OCI-LY3 (cell line): ENCODE measurements at regions not wholly inside any gene's neighbourhood (a gene's known extent, or its start where the extent isn't known, plus 50 kb on each side); places are given as distances from the start of the nearest gene placed in this dataset.

ENCODE experiments used
- H2AFZ ChIP-seq: fragments of 200-600, 300-600 bp; shearing (Covaris generic); 2 replicates; pipeline ENCODE4 v1.6.0; 2014; ENCODE audit warnings: antibody characterized with exemption, low read depth, low read length
- H3K27ac ChIP-seq: fragments of 200-600, 300-600 bp; sonication (generic); 2 replicates; pipeline ENCODE4 v1.5.1; 2014; ENCODE audit warnings: mild to moderate bottlenecking, low read length, moderate library complexity, mixed read lengths
- H3K27me3 ChIP-seq: fragments of 200-600, 300-600 bp; sonication (generic); 2 replicates; pipeline ENCODE4 v1.6.1; 2014; ENCODE audit warnings: low read depth, low read length, mixed read lengths
- H3K36me3 ChIP-seq: fragments of 200-600, 300-600 bp; sonication (generic); replicated peaks from 2 replicates; pipeline ENCODE3; 2014; ENCODE audit warnings: low read depth, low read length, mixed read lengths
- H3K4me1 ChIP-seq: fragments of 300-600, 200-600 bp; sonication (generic); 2 replicates; pipeline ENCODE4 v1.6.1; 2014; ENCODE audit warnings: low read length, mixed read lengths
- H3K4me2 ChIP-seq: fragments of 200-600, 300-600 bp; sonication (generic); 2 replicates; pipeline ENCODE4 v1.6.1; 2014; ENCODE audit warnings: low read length, mixed read lengths
- H3K4me3 ChIP-seq: fragments of 300-600, 200-600 bp; sonication (generic); 2 replicates; pipeline ENCODE4 v1.5.1; 2014; ENCODE audit warnings: antibody characterized with exemption, mild to moderate bottlenecking, low read length, moderate library complexity
- H3K79me2 ChIP-seq: fragments of 300-600, 200-600 bp; shearing (Covaris generic); 2 replicates; pipeline ENCODE4 v1.6.1; 2014; ENCODE audit warnings: mild to moderate bottlenecking, low read length, mixed read lengths
- H3K9ac ChIP-seq: fragments of 300-600, 200-600 bp; shearing (Covaris generic); 2 replicates; pipeline ENCODE4 v1.6.0; 2014; ENCODE audit warnings: mild to moderate bottlenecking, low read length, moderate library complexity
- H3K9me3 ChIP-seq: fragments of 200-600, 300-600 bp; shearing (Covaris generic); 2 replicates; pipeline ENCODE4 v1.6.1; 2014; ENCODE audit warnings: low read length, mixed read lengths; ENCODE audit not compliant: insufficient read depth
- H4K20me1 ChIP-seq: fragments of 200-600, 300-600 bp; sonication (generic); 2 replicates; pipeline ENCODE4 v1.6.1; 2016; ENCODE audit warnings: low read length, mixed read lengths; ENCODE audit not compliant: insufficient read depth
- CTCF ChIP-seq: fragments of 200-600, 300-600 bp; sonication (generic); IDR thresholded peaks from 2 replicates; pipeline ENCODE4 v1.5.1; 2014; ENCODE audit warnings: antibody characterized with exemption, low read length, low read depth
- EZH2phosphoT487 ChIP-seq: fragments of 200-600 bp; shearing (Covaris generic); IDR thresholded peaks from 2 replicates; pipeline ENCODE4 v1.6.1; 2018; ENCODE audit warnings: antibody characterized with exemption, mixed run types, low read depth

DNA sequence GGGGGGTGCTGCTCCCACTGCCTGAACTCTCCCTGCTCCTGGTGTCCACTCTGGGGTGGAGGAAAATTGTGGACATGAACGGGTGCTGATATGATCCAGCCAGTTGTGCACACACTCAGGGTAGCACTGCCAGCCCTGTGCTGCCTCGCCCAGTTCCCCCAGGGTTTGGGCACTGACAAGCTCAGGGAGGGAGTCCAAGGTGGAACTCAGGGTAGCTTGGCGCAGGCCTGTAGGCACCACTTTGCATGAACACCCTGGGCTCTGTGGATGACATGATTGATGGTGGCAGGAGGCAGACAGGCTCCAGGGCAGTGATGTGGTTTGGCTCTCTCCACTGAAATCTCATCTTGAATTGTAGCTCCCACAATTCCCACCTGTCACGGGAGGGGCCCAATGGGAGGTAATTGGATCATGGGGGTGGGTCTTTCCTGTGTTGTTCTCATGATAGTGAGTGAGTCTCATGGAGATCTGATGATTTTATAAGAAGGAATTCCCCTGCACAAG lies 572.0 kb upstream of the PABPC4L start:
- Histone ChIP-seq H2AFZ (no peak overlapping the region), H3K27me3 (no peaks in the 10 kb centered on the region), H3K4me1 (no peaks in the 10 kb centered on the region), H3K36me3 (no peaks in the 10 kb centered on the region), H3K9ac (no peak overlapping the region), H4K20me1 (no peaks in the 10 kb centered on the region), H3K4me2 (no peak overlapping the region), H3K79me2 (no peaks in the 10 kb centered on the region), H3K27ac (no peak overlapping the region), H3K9me3 (no peaks in the 10 kb centered on the region), H3K4me3 (no peak overlapping the region)
- TF ChIP-seq EZH2phosphoT487 (no peak), CTCF (no peak)

DNA sequence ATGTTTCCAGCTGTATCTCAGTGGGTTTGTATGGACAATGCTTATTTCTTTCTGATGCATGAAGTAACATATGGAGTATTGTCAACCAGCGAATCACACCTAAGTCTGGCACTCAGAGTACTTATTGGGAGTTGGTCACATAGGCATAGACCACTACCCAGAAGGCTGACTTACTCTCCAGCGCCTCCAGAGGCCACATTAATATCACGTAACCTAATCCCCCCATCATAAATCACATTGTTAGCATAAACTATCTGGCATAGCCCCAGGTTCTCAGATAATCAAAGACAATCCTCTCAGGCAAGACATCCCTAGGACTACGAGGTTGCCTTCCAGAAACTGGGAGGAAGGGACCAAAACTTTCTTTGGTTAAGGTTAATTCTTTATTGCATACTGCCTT lies 560.5 kb upstream of the PABPC4L start:
- H3K4me1 ChIP-seq: no peaks in the 10 kb centered on the region
- no peak overlapping the region for H3K4me2 ChIP-seq
- no peaks in the 10 kb centered on the region for H3K9me3 ChIP-seq
- no peaks in the 10 kb centered on the region for H3K36me3 ChIP-seq
- H3K27me3 ChIP-seq: no peaks in the 10 kb centered on the region
- H4K20me1 ChIP-seq: no peaks in the 10 kb centered on the region
- H3K27ac ChIP-seq: no peak overlapping the region
- no peaks in the 10 kb centered on the region for H3K79me2 ChIP-seq
- H2AFZ ChIP-seq: 0 out of 2 replicates have a peak overlapping the region, but pooled peaks have one; percentile 19
- no peak overlapping the region for H3K9ac ChIP-seq
- no peak overlapping the region for H3K4me3 ChIP-seq
- TF ChIP-seq EZH2phosphoT487 (no peak), CTCF (peak; percentile 34)

DNA sequence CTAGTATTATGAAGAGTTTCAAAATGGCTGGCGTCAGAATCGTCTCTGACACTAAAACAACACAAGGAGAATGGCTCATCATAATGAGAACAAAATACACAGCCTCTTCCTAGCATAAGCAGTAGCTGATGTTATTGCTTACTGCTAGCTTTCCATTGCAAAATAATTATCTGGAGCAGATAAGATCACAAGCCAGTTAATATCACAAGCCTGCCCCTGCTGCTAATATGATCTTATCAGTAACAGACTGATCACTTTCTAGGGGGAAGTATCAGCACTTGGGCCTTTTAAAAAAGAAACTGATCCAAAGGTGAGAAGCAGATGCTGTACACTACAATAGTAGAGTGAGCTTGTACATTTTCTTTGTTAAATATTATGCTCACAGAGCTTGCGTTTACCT lies 554.8 kb upstream of the PABPC4L start:
- H4K20me1 ChIP-seq: no peaks in the 10 kb centered on the region
- no peaks in the 10 kb centered on the region for H3K27me3 ChIP-seq
- no peak overlapping the region for H3K4me2 ChIP-seq
- no peak overlapping the region for H2AFZ ChIP-seq
- no peaks in the 10 kb centered on the region for H3K79me2 ChIP-seq
- H3K4me1 ChIP-seq: peaks cover 5% of the 10 kb centered on the region
- no peak overlapping the region for H3K27ac ChIP-seq
- TF ChIP-seq CTCF: no peak
- TF ChIP-seq EZH2phosphoT487: no peak
- no peak overlapping the region for H3K4me3 ChIP-seq
- no peaks in the 10 kb centered on the region for H3K36me3 ChIP-seq
- no peak overlapping the region for H3K9ac ChIP-seq
- H3K9me3 ChIP-seq: no peaks in the 10 kb centered on the region

DNA sequence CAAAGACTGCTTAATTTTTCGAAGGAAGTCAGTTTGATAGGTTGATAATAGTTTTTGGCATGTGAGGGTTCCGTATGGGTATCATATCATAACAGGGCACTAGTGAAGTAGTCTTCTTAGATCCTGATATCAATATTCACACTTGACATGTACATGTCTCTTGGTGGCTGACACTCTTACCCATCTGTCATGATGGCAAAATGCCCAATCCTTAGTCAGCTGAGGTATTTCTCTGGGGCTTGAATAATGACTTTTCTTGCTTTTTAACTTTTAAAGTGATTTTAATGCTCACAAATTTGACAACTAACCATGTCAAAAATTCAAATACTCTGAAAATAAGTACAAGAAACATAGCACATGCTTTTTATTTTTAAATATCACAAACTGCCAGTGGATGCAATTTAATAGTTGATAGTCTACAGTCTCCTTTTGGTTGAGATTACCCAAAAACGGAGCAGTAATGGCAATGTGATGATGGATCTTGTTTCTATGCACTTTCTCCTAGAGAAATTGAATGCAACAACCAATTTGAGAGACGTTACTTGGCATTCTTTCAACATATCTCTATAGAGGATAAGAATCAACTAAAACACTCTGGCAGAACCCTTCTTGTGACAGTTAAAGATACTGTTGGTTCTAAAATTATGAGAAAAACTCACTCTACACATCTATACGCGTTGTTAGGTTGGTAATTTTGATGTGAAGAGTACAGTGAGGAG lies 552.9 kb upstream of the PABPC4L start:
- H3K9me3 ChIP-seq: no peaks in the 10 kb centered on the region
- H3K4me3 ChIP-seq: no peak overlapping the region
- H3K9ac ChIP-seq: no peak overlapping the region
- no peak overlapping the region for H2AFZ ChIP-seq
- no peaks in the 10 kb centered on the region for H4K20me1 ChIP-seq
- H3K4me2 ChIP-seq: no peak overlapping the region
- no peaks in the 10 kb centered on the region for H3K36me3 ChIP-seq
- peaks cover 5% of the 10 kb centered on the region for H3K4me1 ChIP-seq
- no peak overlapping the region for H3K27ac ChIP-seq
- H3K27me3 ChIP-seq: no peaks in the 10 kb centered on the region
- TF ChIP-seq EZH2phosphoT487: no peak
- TF ChIP-seq CTCF: no peak
- H3K79me2 ChIP-seq: no peaks in the 10 kb centered on the region
